ENCODE measurements at regions not wholly inside any gene's neighbourhood (a gene's known extent, or its start where the extent isn't known, plus 50 kb on each side); places are given as distances from the start of the nearest gene placed in this dataset.

DNA sequence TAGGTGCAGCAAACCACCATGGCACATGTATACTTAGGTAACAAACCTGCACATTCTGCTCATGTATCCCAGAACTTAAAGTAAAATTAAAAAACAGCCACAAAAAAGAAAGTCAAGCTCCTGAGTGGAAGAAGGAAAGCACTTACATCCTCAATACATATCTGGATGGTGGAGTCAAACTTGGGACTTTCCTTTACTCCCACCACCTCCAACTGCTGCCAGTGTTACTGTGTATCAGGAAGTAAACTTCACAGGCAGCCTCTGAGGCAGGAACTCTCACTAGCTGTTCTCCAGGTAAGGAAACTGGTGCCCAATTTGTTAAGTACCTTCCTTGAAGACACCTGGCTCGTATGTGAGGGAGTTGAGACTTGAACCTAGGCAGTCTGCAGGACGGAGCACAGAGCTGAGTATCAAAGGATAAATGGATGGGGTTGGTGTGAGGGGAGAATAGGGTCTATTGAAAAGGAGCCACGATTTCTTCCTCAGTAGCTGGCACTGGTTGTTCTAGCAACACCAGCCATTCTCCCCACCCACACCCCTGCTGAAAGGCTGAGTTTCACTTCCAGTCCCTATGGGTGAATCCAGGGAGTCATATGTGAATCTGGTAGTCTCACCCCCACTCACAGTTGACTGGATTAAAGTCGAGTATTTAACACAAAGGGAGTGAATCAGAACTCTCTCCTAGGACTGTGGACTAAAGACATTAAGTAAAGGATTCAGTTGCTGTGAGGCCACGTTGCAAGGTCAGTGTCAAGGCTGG, 50.0 kb upstream of the GPR39 start:
- no peak overlapping the region for H3K4me3 ChIP-seq (ENCODE audit: control insufficient read depth, low read depth, low read length)
- TF ChIP-seq, protein P1, sequence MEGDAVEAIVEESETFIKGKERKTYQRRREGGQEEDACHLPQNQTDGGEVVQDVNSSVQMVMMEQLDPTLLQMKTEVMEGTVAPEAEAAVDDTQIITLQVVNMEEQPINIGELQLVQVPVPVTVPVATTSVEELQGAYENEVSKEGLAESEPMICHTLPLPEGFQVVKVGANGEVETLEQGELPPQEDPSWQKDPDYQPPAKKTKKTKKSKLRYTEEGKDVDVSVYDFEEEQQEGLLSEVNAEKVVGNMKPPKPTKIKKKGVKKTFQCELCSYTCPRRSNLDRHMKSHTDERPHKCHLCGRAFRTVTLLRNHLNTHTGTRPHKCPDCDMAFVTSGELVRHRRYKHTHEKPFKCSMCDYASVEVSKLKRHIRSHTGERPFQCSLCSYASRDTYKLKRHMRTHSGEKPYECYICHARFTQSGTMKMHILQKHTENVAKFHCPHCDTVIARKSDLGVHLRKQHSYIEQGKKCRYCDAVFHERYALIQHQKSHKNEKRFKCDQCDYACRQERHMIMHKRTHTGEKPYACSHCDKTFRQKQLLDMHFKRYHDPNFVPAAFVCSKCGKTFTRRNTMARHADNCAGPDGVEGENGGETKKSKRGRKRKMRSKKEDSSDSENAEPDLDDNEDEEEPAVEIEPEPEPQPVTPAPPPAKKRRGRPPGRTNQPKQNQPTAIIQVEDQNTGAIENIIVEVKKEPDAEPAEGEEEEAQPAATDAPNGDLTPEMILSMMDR (IDR thresholded peaks at IDR 0.05; ENCODE audit: control insufficient read depth, insufficient read depth, low read depth, low read length, missing control alignments) = no peak
- no peak for DNase-seq (ENCODE audit: low read depth)
